ENCODE measurements at regions not wholly inside any gene's neighbourhood (a gene's known extent, or its start where the extent isn't known, plus 50 kb on each side); places are given as distances from the start of the nearest gene placed in this dataset.

DNA sequence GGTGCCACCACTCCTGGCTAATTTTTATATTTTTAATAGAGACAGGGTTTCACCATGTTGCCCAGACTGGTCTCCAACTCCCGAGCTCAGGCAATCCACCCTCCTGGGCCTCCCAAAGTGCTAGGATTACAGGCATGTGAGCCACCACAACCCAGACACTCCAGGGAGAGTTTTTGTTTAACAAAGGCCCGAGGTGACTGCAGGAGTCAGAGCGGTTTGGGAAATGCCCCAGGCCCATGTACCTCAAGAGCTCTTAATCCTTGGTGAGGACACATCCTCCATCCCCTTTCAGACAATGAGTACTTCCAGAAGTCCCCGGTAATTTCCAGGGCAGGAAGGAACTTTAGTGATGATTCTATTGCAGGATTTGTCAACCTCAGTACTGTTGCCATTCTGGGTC, 176.0 kb downstream of the ESRRB start:
- in situ Hi-C loops (cut with MboI; ENCODE audit: low pct_unique_long_range_greater_than_20kb in 2 of 9, low sequenced_read_pairs in 9 of 9, unreplicated experiment in 9 of 9), result no loop called here
- Histone ChIP-seq H3K27ac (no peak overlapping the region), H3K4me1 (replicated peaks in 1 of 2) (peaks cover 14 to 18% of the 10 kb centered on the region in 2 donors), H3K4me3 (no peak overlapping the region)
- 10 to 100% (median 62%) methylated on average over 1 to 3 of the region's 4 CpGs; no CpG with 5 or more reads in 4 of the 10 experiments for WGBS, 10 experiments
- no peak for ATAC-seq (replicated peaks in 6 of 8)

DNA sequence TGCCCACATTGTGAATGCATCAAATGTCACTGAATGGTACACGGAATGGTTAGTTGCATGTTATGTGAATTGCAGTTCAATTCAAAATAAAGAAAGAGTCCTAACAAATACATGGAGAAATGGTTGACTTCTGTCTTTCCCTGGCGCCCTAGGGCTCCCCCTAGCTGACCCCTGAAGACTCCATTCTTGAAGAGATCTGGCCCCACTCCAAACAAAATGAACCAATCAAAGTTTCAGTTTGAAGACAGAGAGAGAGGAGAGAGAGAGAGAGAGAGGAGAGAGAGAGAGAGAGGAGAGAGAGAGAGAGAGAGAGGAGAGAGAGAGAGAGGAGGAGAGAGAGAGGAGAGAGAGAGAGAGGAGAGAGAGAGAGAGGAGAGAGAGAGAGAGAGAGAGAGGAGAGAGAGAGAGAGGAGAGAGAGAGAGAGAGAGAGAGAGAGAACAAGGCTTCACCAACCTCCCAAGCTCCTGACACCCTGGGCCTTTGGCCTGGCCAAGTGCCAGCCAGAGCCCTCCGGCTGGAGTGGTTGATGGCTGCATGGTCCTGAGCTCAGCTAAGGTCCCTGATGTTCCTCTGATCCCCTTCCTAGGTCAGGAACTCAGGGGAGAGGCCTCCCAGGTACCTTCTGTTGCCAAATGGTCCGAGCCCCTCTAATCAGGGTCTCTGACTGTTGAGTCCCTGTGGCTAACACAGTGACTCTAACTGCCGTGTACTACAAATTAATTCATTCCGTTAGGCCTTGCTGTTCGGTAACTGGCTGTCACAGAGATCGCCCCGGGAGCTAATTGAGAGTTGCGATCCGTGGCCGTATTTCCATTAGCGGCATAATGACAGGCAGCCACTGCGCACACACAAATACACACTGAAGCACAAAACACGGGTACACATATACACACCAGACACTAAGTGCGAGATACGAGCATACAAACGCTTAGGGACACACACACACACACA, 188.8 kb downstream of the ESRRB start:
- H3K4me3 ChIP-seq, result no peak overlapping the region
- in situ Hi-C loops (cut with MboI; ENCODE audit: low pct_unique_long_range_greater_than_20kb in 2 of 9, low sequenced_read_pairs in 9 of 9, unreplicated experiment in 9 of 9), result no loop called here
- WGBS, 10 experiments, result 52 to 100% (median 80%) methylated on average over 1 to 13 of the region's 18 CpGs; no CpG with 5 or more reads in 4 of the 10 experiments
- peak in 2 of 8 experiments; percentile 23 to 67 for ATAC-seq (replicated peaks in 6 of 8)
- H3K4me1 ChIP-seq (replicated peaks in 1 of 2), result no peaks in the 10 kb centered on the region
- H3K27ac ChIP-seq, result no peak overlapping the region

DNA sequence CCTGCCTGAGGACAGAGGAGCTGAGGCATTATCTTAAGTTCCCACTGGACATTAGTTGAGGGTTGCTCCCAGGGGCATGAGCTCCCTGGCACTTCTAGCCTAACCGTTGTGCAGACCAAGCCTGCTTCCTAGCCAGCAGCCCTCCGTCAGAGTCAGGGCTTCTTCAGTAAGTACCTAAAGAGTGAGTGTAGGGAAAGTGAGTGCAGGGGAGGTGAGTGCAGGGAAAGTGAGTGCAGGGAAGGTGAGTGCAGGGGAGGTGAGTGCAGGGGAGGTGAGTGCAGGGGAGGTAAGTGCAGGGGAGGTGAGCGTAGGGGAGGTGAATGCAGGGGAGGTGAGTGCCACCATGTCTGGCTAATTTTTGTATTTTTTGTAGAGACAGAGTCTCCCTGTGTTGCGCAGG, 190.5 kb downstream of the ESRRB start:
- ATAC-seq (replicated peaks in 6 of 8), result no peak
- Histone ChIP-seq H3K4me1 (replicated peaks in 1 of 2) (no peaks in the 10 kb centered on the region), H3K4me3 (no peak overlapping the region), H3K27ac (no peak overlapping the region)
- in situ Hi-C loops (cut with MboI; ENCODE audit: low pct_unique_long_range_greater_than_20kb in 2 of 9, low sequenced_read_pairs in 9 of 9, unreplicated experiment in 9 of 9), result no loop called here
- 42 to 100% (median 83%) methylated on average over 1 to 2 of the region's 4 CpGs; no CpG with 5 or more reads in 7 of the 10 experiments for WGBS, 10 experiments

DNA sequence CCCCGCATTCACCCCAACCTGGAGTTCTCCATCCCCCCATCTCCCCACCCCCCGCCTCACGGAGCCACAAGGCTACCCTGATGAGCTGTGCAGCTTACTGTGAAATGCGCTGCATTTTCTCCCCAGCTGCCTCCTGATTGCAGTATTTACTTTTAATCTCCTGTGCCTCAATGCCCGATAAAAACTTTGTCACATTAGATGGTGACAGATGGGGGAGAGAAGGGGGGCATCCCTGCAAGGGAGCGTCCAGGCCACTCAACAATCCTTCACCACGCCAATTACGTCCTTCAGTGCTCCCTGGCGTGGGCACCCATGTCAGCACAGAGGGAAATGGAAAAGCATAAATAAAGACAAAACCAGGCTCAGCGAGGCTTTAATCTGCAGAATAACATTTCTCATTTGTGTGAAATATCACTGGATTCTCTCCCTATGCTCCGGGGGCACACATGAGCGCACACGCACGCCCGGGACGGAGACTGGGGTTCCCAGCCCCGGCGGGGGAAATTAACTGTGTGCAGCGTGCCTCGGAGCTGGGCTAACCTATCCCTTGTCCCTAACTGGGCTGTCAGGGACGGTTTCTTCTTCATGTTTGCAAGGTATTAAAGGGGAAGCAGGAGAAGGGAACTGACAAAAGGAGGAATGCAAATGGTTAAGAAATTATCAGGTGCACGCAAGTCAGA, 186.7 kb upstream of the VASH1 start:
- Histone ChIP-seq H3K27ac (peak overlapping the region; percentile 21 to 67), H3K4me1 (replicated peaks in 1 of 2) (peaks cover 14 to 15% of the 10 kb centered on the region in 2 donors), H3K4me3 (peak overlapping the region in 2 of 5 donors; percentile 0 to 7)
- WGBS, 10 experiments, result 0 to 52% (median 23%) methylated on average over 1 to 12 of the region's 22 CpGs; no CpG with 5 or more reads in 2 of the 10 experiments
- ATAC-seq (replicated peaks in 6 of 8), result peak in 5 of 8 experiments; percentile 90 to 96 (median 96)
- in situ Hi-C loops (cut with MboI; ENCODE audit: low pct_unique_long_range_greater_than_20kb in 2 of 9, low sequenced_read_pairs in 9 of 9, unreplicated experiment in 9 of 9), result no loop called here

DNA sequence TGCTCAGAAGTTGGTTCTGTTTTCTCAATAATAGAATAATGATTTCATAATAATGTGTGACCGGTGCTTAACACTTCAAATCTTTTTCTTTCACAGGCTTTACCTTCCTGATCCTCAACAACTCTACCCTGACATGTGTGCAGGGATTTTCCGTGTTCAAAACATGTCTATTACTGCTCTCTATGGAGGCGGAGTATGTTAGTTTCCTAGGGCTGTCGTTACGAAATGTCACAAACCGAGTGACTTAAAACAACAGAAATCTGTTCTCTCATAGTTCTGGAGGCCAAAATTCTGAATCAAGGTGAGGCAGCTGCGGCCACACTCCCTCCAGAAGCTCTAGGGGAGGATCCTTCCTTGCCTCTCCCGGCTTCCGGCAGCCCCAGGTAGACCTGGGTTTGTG, 186.2 kb upstream of the VASH1 start:
- peak overlapping the region in 1 of 2 donors; percentile 67 for H3K27ac ChIP-seq
- in situ Hi-C loops (cut with MboI; ENCODE audit: low pct_unique_long_range_greater_than_20kb in 2 of 9, low sequenced_read_pairs in 9 of 9, unreplicated experiment in 9 of 9), result no loop called here
- H3K4me3 ChIP-seq, result no peak overlapping the region

DNA sequence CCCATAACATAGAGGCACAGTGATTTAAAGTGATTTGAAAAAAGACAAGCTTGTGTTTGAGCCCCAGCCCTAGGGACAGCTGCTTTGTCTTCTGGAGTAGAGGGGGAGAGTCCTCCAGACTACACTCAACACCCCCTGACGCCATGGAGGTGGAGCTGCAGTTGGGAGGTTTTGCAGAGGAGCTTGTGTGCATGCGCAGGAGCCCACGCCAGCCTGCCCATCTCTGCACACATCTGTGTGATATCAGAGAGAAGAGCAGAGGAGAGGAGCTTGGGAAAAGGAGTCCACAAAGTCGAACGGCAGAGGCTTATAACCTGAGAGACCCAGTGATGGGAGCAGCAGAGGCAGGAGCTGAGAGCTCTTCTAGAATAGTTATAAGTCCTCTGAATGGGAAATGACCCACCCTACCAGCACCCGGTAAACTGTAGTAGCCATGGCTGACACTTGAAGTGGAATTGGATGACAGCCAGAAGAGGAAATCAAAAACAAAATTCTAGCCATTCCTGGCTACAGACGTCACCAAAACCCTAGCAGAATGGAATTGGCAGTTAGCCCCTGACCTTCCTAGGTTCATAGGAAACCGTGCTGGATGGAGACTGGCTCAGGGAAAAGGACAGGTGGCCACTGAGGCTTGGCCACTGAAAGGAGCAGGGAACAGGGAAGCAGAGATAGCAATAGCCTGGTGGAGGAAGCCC, 185.1 kb upstream of the VASH1 start:
- in situ Hi-C loops (cut with MboI; ENCODE audit: low pct_unique_long_range_greater_than_20kb in 2 of 9, low sequenced_read_pairs in 9 of 9, unreplicated experiment in 9 of 9), result no loop called here

More for the DNA sequence above, 186.2 kb upstream of the VASH1 start:
- ATAC-seq (replicated peaks in 6 of 8), result peak in 5 of 8 experiments; percentile 4 to 21 (median 10)
- peaks cover 14 to 15% of the 10 kb centered on the region in 2 donors for H3K4me1 ChIP-seq (replicated peaks in 1 of 2)
- WGBS, 10 experiments, result 17 to 93% (median 79%) methylated on average over 3 to 9 of the region's 9 CpGs; no CpG with 5 or more reads in 1 of the 10 experiments

DNA sequence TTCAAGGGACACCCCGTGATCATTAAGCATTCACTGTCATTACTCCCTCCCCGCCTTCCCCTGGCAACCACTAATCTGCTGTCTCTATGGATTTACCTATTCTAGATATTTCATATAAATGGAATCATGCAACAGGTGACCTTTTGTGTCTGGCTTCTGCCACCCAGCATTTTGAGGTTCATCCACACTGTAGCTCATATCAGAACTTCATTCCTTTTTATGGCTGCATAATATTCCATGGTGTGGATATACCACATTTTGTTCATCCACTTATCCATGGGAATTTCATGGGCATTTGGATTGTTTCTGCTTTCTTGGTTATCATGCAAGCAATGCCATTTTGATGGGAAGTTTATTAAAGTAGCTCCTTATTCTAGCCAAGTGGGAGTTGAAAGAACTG, 184.2 kb upstream of the VASH1 start:
- in situ Hi-C loops (cut with MboI; ENCODE audit: low pct_unique_long_range_greater_than_20kb in 2 of 9, low sequenced_read_pairs in 9 of 9, unreplicated experiment in 9 of 9), result no loop called here
- H3K4me3 ChIP-seq, result no peak overlapping the region
- peaks cover 14 to 15% of the 10 kb centered on the region in 2 donors for H3K4me1 ChIP-seq (replicated peaks in 1 of 2)
- WGBS, 10 experiments, result 20 to 100% (median 92%) methylated on average over 1 to 2 of the region's 2 CpGs; no CpG with 5 or more reads in 1 of the 10 experiments
- ATAC-seq (replicated peaks in 6 of 8), result no peak
- no peak overlapping the region for H3K27ac ChIP-seq

More for the DNA sequence above, 185.1 kb upstream of the VASH1 start:
- ATAC-seq (replicated peaks in 6 of 8), result no peak
- Histone ChIP-seq H3K4me3 (no peak overlapping the region), H3K27ac (no peak overlapping the region), H3K4me1 (replicated peaks in 1 of 2) (peaks cover 14 to 15% of the 10 kb centered on the region in 2 donors)
- 5 to 100% (median 80%) methylated on average over 1 to 5 of the region's 8 CpGs; no CpG with 5 or more reads in 1 of the 10 experiments for WGBS, 10 experiments

DNA sequence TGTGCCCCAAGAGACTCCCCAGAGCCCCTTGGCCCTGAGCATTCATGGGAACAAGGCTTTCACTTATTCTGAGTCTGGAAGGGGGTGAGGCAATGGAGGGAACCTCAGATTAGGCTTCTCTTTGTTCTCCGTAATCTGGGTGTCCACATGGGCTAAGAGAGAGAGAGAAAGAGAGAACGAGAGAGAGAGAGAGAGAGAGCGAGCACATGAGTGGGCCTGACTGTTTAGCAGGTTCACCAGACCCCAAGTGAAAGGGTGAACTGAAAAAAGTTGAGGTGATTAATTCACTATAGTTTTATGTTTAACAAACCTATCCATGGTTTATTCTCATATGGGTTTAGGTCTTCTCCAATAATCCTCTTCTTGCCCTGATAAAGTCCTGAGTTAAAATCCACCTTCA, 183.4 kb upstream of the VASH1 start:
- H3K4me3 ChIP-seq, result no peak overlapping the region
- no peak overlapping the region for H3K27ac ChIP-seq
- ATAC-seq (replicated peaks in 6 of 8), result no peak
- 38 to 92% (median 77%) methylated on average over 1 to 3 of the region's 3 CpGs; no CpG with 5 or more reads in 3 of the 10 experiments for WGBS, 10 experiments
- H3K4me1 ChIP-seq (replicated peaks in 1 of 2), result peaks cover 14 to 15% of the 10 kb centered on the region in 2 donors
- in situ Hi-C loops (cut with MboI; ENCODE audit: low pct_unique_long_range_greater_than_20kb in 2 of 9, low sequenced_read_pairs in 9 of 9, unreplicated experiment in 9 of 9), result no loop called here

DNA sequence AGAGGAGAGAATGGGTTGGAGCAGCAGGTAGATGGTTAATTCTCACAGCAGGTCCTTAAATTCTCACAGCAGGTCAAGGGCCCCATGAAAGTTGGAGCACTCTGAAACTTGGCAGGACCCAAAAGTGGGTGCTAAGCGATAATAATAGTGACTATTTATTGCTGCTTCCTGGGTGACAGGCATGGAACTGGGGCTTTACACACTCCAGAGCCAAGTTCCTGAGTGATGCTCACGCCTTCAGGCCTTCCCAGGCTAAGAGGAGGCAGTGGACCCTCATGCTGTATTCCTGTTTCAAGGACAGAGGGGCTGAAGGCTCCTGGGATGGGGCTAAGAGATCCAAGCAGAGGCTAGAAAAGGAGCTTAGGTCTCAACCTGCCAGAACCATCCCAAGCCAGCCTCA, 180.9 kb upstream of the VASH1 start:
- Histone ChIP-seq H3K4me3 (no peak overlapping the region), H3K27ac (no peak overlapping the region), H3K4me1 (replicated peaks in 1 of 2) (peaks cover 19 to 27% of the 10 kb centered on the region in 2 donors)
- in situ Hi-C loops (cut with MboI; ENCODE audit: low pct_unique_long_range_greater_than_20kb in 2 of 9, low sequenced_read_pairs in 9 of 9, unreplicated experiment in 9 of 9), result no loop called here
- WGBS, 10 experiments, result 33 to 100% (median 89%) methylated on average over 1 to 2 of the region's 2 CpGs; no CpG with 5 or more reads in 6 of the 10 experiments
- no peak for ATAC-seq (replicated peaks in 6 of 8)

DNA sequence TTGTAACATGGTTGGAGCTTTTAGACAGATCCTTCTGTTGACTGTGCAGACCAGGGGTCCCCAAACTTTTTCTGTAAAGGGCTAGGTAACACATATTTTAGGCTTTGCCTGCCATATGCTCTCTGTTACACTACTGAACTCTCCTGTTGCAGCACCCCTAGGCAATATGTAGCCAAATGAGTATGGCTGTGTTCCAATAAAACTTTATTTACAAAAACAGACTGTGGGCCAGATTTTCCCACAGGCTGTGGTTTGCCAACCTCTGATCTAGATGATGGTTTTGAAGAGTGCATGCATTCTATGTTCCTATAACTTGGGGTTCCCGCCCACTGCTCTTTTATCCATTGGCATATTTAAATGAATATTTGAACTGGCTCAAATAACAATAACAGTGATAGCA, 180.3 kb upstream of the VASH1 start:
- 13 to 100% (median 86%) methylated on average over 1 of the region's 1 CpG; no CpG with 5 or more reads in 4 of the 10 experiments for WGBS, 10 experiments
- in situ Hi-C loops (cut with MboI; ENCODE audit: low pct_unique_long_range_greater_than_20kb in 2 of 9, low sequenced_read_pairs in 9 of 9, unreplicated experiment in 9 of 9), result no loop called here
- H3K4me3 ChIP-seq, result no peak overlapping the region

DNA sequence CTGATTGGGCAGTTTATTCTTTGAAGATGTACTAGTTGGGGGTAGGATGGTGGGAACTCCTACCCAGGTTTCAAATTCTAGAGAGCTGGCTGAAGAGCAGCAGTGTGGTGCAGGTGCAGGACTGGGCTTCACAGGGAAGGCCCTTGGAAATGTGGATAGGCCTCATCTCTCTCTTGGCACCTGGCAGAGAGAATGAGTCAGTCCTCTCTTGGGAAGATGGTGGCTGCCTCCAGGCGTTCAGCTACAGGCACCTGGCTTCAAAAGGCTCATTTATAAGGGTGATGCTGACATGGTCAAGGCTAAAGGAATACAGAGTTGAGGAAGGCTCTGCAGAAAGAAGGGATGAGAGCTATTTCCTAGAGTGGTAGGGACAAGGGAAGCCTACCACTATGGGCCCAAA, 179.7 kb upstream of the VASH1 start:
- WGBS, 10 experiments, result 0 to 100% (median 43%) methylated on average over 1 of the region's 1 CpG; no CpG with 5 or more reads in 4 of the 10 experiments
- in situ Hi-C loops (cut with MboI; ENCODE audit: low pct_unique_long_range_greater_than_20kb in 2 of 9, low sequenced_read_pairs in 9 of 9, unreplicated experiment in 9 of 9), result no loop called here
- no peak for ATAC-seq (replicated peaks in 6 of 8)
- peaks cover 19 to 27% of the 10 kb centered on the region in 2 donors for H3K4me1 ChIP-seq (replicated peaks in 1 of 2)
- no peak overlapping the region for H3K27ac ChIP-seq
- H3K4me3 ChIP-seq, result no peak overlapping the region

More for the DNA sequence above, 180.3 kb upstream of the VASH1 start:
- no peak for ATAC-seq (replicated peaks in 6 of 8)
- H3K27ac ChIP-seq, result no peak overlapping the region
- H3K4me1 ChIP-seq (replicated peaks in 1 of 2), result peaks cover 19 to 27% of the 10 kb centered on the region in 2 donors

DNA sequence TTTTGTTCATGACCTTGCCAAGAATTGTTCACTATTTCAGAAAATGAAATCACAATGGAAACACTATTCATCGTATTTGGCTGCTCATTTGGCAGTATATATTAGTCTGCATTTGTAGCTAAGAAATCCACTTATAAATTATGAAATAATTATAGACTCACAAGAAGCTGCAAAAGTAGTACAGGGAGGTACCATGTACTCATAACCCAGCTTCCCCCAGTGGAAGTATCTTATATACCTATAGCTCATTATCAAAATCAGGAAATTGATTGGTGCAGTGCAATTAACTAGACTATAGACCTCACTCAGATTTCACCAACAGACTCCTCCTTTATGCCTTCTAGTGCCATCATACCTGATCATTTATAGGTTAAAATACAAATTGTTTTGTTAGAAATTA, 178.8 kb upstream of the VASH1 start:
- no peak overlapping the region for H3K27ac ChIP-seq
- peaks cover 19 to 27% of the 10 kb centered on the region in 2 donors for H3K4me1 ChIP-seq (replicated peaks in 1 of 2)
- ATAC-seq (replicated peaks in 6 of 8), result no peak
- WGBS, 10 experiments, result 0 to 100% (median 80%) methylated on average over 1 of the region's 1 CpG; no CpG with 5 or more reads in 1 of the 10 experiments
- in situ Hi-C loops (cut with MboI; ENCODE audit: low pct_unique_long_range_greater_than_20kb in 2 of 9, low sequenced_read_pairs in 9 of 9, unreplicated experiment in 9 of 9), result no loop called here
- H3K4me3 ChIP-seq, result no peak overlapping the region

Measured in motor neuron (in vitro differentiated cells).